ENCODE measurements at regions not wholly inside any gene's neighbourhood (a gene's known extent, or its start where the extent isn't known, plus 50 kb on each side); places are given as distances from the start of the nearest gene placed in this dataset.

GRCh38 chr14:62097072-62097471, 334.9 kb downstream of the SNAPC1 start:
- Histone ChIP-seq H3K4me1 (ENCODE audit: control insufficient read depth in 4 of 4, insufficient read depth in 4 of 4, low read length in 3 of 4) (no peaks in the 10 kb centered on the region), H3K9ac (ENCODE audit: low read depth in 1 of 2, low read length in 2 of 2) (no peak overlapping the region), H3K4me3 (ENCODE audit: low read depth in 1 of 3, low read length in 3 of 3) (no peak overlapping the region), H3K27me3 (ENCODE audit: control insufficient read depth in 4 of 4, insufficient read depth in 4 of 4, low read length in 3 of 4) (no peaks in the 10 kb centered on the region), H3K9me3 (ENCODE audit: control insufficient read depth in 4 of 4, low read length in 3 of 4) (no peaks in the 10 kb centered on the region), H3K27ac (ENCODE audit: low read depth in 1 of 2, low read length in 2 of 2) (no peak overlapping the region), H3K36me3 (ENCODE audit: control insufficient read depth in 4 of 4, insufficient read depth in 3 of 4, low read depth in 1 of 4, low read length in 3 of 4) (no peaks in the 10 kb centered on the region)
- DNase-seq (ENCODE audit: low spot score), result no peak
- 67% methylated on average over 2 of the region's 2 CpGs for whole genome bisulfite sequencing
- TF ChIP-seq ATF3 (IDR thresholded peaks at IDR 0.05), result no peak
- TF ChIP-seq HNF4G (IDR thresholded peaks at IDR 0.05), result no peak
- TF ChIP-seq RAD21 (IDR thresholded peaks at IDR 0.05), result no peak
- no peak for TF ChIP-seq RXRA (IDR thresholded peaks at IDR 0.05)
- TF ChIP-seq SP1 (IDR thresholded peaks at IDR 0.05), result no peak
- no peak for TF ChIP-seq MAX (IDR thresholded peaks at IDR 0.05)
- no peak for TF ChIP-seq GABPA (IDR thresholded peaks at IDR 0.05 in 1 of 2, conservative IDR thresholded peaks at IDR 0.05 in 1 of 2)
- no peak for TF ChIP-seq FOXA1 (IDR thresholded peaks at IDR 0.05)
- TF ChIP-seq YY1 (IDR thresholded peaks at IDR 0.05), result no peak
- no peak for TF ChIP-seq CTCF (IDR thresholded peaks at IDR 0.05; ENCODE audit: low read depth, low read length, missing input control)
- TF ChIP-seq ZBTB33 (IDR thresholded peaks at IDR 0.05), result no peak
- no peak for TF ChIP-seq TAF1 (conservative IDR thresholded peaks at IDR 0.05)
- TF ChIP-seq EGR1 (IDR thresholded peaks at IDR 0.05; ENCODE audit: low read depth in 2 of 2), result no peak
- no peak for TF ChIP-seq NR2F2 (IDR thresholded peaks at IDR 0.05)
- no peak for TF ChIP-seq REST (IDR thresholded peaks at IDR 0.05)
- TF ChIP-seq HNF4A (conservative IDR thresholded peaks at IDR 0.05), result no peak
- no peak for TF ChIP-seq FOXA2 (IDR thresholded peaks at IDR 0.05)

GRCh38 chr14:62097824-62098223, 335.6 kb downstream of the SNAPC1 start:
- Histone ChIP-seq H3K9ac (ENCODE audit: low read depth in 1 of 2, low read length in 2 of 2) (no peak overlapping the region), H3K4me1 (ENCODE audit: control insufficient read depth in 4 of 4, insufficient read depth in 4 of 4, low read length in 3 of 4) (no peaks in the 10 kb centered on the region), H3K9me3 (ENCODE audit: control insufficient read depth in 4 of 4, low read length in 3 of 4) (no peaks in the 10 kb centered on the region), H3K27me3 (ENCODE audit: control insufficient read depth in 4 of 4, insufficient read depth in 4 of 4, low read length in 3 of 4) (no peaks in the 10 kb centered on the region), H3K4me3 (ENCODE audit: low read depth in 1 of 3, low read length in 3 of 3) (no peak overlapping the region), H3K27ac (ENCODE audit: low read depth in 1 of 2, low read length in 2 of 2) (no peak overlapping the region), H3K36me3 (ENCODE audit: control insufficient read depth in 4 of 4, insufficient read depth in 3 of 4, low read depth in 1 of 4, low read length in 3 of 4) (no peaks in the 10 kb centered on the region)
- 82% methylated on average over 2 of the region's 2 CpGs for WGBS
- DNase-seq (ENCODE audit: low spot score), result no peak
- TF ChIP-seq EGR1 (IDR thresholded peaks at IDR 0.05; ENCODE audit: low read depth in 2 of 2), result no peak
- no peak for TF ChIP-seq RXRA (IDR thresholded peaks at IDR 0.05)
- no peak for TF ChIP-seq FOXA1 (IDR thresholded peaks at IDR 0.05)
- no peak for TF ChIP-seq HNF4A (conservative IDR thresholded peaks at IDR 0.05)
- no peak for TF ChIP-seq ZBTB33 (IDR thresholded peaks at IDR 0.05)
- no peak for TF ChIP-seq TAF1 (conservative IDR thresholded peaks at IDR 0.05)
- no peak for TF ChIP-seq FOXA2 (IDR thresholded peaks at IDR 0.05)
- TF ChIP-seq HNF4G (IDR thresholded peaks at IDR 0.05), result no peak
- no peak for TF ChIP-seq ATF3 (IDR thresholded peaks at IDR 0.05)
- TF ChIP-seq CTCF (IDR thresholded peaks at IDR 0.05; ENCODE audit: low read depth, low read length, missing input control), result no peak
- TF ChIP-seq GABPA (IDR thresholded peaks at IDR 0.05 in 1 of 2, conservative IDR thresholded peaks at IDR 0.05 in 1 of 2), result no peak
- no peak for TF ChIP-seq JUND (IDR thresholded peaks at IDR 0.05)
